HG03045 (cell line): ENCODE measurements at regions not wholly inside any gene's neighbourhood (a gene's known extent, or its start where the extent isn't known, plus 50 kb on each side); places are given as distances from the start of the nearest gene placed in this dataset.
A peak's percentile ranks its signal among the peaks of the same experiment; 100 is the strongest.

Source experiments
- ATAC-seq: cut with Tn5 transposase; IDR thresholded peaks from one replicate; pipeline ENCODE4 v1.9.1; 2021; ENCODE audit warnings: mild to moderate bottlenecking, moderate library complexity; ENCODE audit not compliant: unreplicated experiment

- ATAC-seq: no peak
Measured at GRCh38 chr5:116655431-116655830, 80.8 kb upstream of the SEMA6A start.

- no peak for ATAC-seq
Measured at GRCh38 chr5:116654925-116655324, 80.3 kb upstream of the SEMA6A start.

GRCh38 chr5:116652903-116653302 is 78.3 kb upstream of the SEMA6A start:
- no peak for ATAC-seq

GRCh38 chr5:116652196-116652729 is 77.6 kb upstream of the SEMA6A start:
- peak; percentile 80 for ATAC-seq

- no peak for ATAC-seq
Measured at GRCh38 chr5:116651653-116652052, 77.0 kb upstream of the SEMA6A start.

- no peak for ATAC-seq
Measured at GRCh38 chr5:116650964-116651363, 76.3 kb upstream of the SEMA6A start.

GRCh38 chr5:116650544-116650943 is 75.9 kb upstream of the SEMA6A start:
- ATAC-seq: no peak

- ATAC-seq: no peak
Measured at GRCh38 chr5:116646611-116647289, 72.1 kb upstream of the SEMA6A start.

GRCh38 chr5:116645627-116646026 is 71.0 kb upstream of the SEMA6A start:
- ATAC-seq: peak; percentile 52

GRCh38 chr5:116640236-116640635 is 65.6 kb upstream of the SEMA6A start:
- no peak for ATAC-seq

- no peak for ATAC-seq
Measured at GRCh38 chr5:116637149-116637740, 62.6 kb upstream of the SEMA6A start.

GRCh38 chr5:116632890-116633289 is 58.3 kb upstream of the SEMA6A start:
- no peak for ATAC-seq

GRCh38 chr5:116631147-116631546 is 56.5 kb upstream of the SEMA6A start:
- no peak for ATAC-seq

- no peak for ATAC-seq
Measured at GRCh38 chr5:116629168-116629567, 54.5 kb upstream of the SEMA6A start.

- peak; percentile 85 for ATAC-seq
Measured at GRCh38 chr5:116626945-116627679, 52.5 kb upstream of the SEMA6A start.

- no peak for ATAC-seq
Measured at GRCh38 chr5:116626272-116626723, 51.7 kb upstream of the SEMA6A start.
